ENCODE measurements at regions not wholly inside any gene's neighbourhood (a gene's known extent, or its start where the extent isn't known, plus 50 kb on each side); places are given as distances from the start of the nearest gene placed in this dataset.

GRCh38 chr10:109025172-109025571 is 898.1 kb downstream of the XPNPEP1 start:
- DNase-seq = no peak
- no peaks in the 10 kb centered on the region for H3K9me3 ChIP-seq
- TF ChIP-seq POLR2AphosphoS5 (IDR thresholded peaks at IDR 0.05) (no peak), POLR2A (IDR thresholded peaks at IDR 0.05) (no peak)
- TF ChIP-seq, protein P1, sequence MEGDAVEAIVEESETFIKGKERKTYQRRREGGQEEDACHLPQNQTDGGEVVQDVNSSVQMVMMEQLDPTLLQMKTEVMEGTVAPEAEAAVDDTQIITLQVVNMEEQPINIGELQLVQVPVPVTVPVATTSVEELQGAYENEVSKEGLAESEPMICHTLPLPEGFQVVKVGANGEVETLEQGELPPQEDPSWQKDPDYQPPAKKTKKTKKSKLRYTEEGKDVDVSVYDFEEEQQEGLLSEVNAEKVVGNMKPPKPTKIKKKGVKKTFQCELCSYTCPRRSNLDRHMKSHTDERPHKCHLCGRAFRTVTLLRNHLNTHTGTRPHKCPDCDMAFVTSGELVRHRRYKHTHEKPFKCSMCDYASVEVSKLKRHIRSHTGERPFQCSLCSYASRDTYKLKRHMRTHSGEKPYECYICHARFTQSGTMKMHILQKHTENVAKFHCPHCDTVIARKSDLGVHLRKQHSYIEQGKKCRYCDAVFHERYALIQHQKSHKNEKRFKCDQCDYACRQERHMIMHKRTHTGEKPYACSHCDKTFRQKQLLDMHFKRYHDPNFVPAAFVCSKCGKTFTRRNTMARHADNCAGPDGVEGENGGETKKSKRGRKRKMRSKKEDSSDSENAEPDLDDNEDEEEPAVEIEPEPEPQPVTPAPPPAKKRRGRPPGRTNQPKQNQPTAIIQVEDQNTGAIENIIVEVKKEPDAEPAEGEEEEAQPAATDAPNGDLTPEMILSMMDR (IDR thresholded peaks at IDR 0.05 in 8 of 11, conservative IDR thresholded peaks at IDR 0.05 in 3 of 11) = no peak
- H3K27ac ChIP-seq = no peak overlapping the region
- H3K4me3 ChIP-seq = no peak overlapping the region
- no peaks in the 10 kb centered on the region for H3K4me1 ChIP-seq
- intact Hi-C loops (cut with DNase I; ENCODE audit: low total_unique reads) = no loop called here
- no peaks in the 10 kb centered on the region for H3K27me3 ChIP-seq (replicated peaks in 1 of 7)
- H3K36me3 ChIP-seq = no peaks in the 10 kb centered on the region

GRCh38 chr10:109022417-109023049 is 900.8 kb downstream of the XPNPEP1 start:
- TF ChIP-seq, protein P1 (IDR thresholded peaks at IDR 0.05 in 8 of 11, conservative IDR thresholded peaks at IDR 0.05 in 3 of 11) = no peak
- TF ChIP-seq POLR2AphosphoS5 (IDR thresholded peaks at IDR 0.05) (no peak), POLR2A (IDR thresholded peaks at IDR 0.05) (no peak)
- H3K4me3 ChIP-seq = no peak overlapping the region
- 74 to 90% (median 85%) methylated on average over 1 of the region's 1 CpG for WGBS, 5 donors
- no peaks in the 10 kb centered on the region for H3K27me3 ChIP-seq (replicated peaks in 1 of 7)
- no peak overlapping the region for H3K27ac ChIP-seq
- H3K4me1 ChIP-seq = no peaks in the 10 kb centered on the region
- H3K9me3 ChIP-seq = no peaks in the 10 kb centered on the region
- DNase-seq = no peak
- H3K36me3 ChIP-seq = no peaks in the 10 kb centered on the region
- intact Hi-C loops (cut with DNase I; ENCODE audit: low total_unique reads) = no loop called here

DNA sequence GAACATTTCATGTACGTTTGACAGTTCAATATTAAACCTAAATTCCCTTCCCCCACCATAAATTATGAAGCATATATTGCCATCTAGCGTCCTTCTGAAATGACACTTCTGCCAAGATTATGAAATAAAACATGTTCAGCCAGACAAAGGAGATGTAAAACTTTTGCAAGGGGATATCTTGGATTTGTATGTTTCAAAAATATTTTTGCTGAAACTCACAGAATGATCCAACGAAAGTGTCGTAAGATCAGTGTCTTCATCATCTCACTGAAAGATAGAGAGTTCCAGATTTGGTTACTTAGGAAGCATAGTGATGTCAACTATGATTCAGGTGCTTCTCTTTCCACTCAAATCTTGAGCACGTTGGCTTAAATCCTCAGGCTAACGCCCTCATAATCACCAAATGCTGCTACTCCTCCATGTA is 904.3 kb downstream of the XPNPEP1 start:
- H3K27me3 ChIP-seq (replicated peaks in 1 of 7) = no peaks in the 10 kb centered on the region
- no peaks in the 10 kb centered on the region for H3K9me3 ChIP-seq
- TF ChIP-seq, protein P1 (IDR thresholded peaks at IDR 0.05 in 8 of 11, conservative IDR thresholded peaks at IDR 0.05 in 3 of 11) = no peak
- TF ChIP-seq POLR2A (IDR thresholded peaks at IDR 0.05) = no peak
- no peak for TF ChIP-seq POLR2AphosphoS5 (IDR thresholded peaks at IDR 0.05)
- H3K4me3 ChIP-seq = no peak overlapping the region
- no peak overlapping the region for H3K27ac ChIP-seq
- DNase-seq = no peak
- intact Hi-C loops (cut with DNase I; ENCODE audit: low total_unique reads) = no loop called here
- no peaks in the 10 kb centered on the region for H3K36me3 ChIP-seq
- no peaks in the 10 kb centered on the region for H3K4me1 ChIP-seq
- WGBS, 5 donors = 65 to 77% (median 68%) methylated on average over 6 of the region's 6 CpGs

- TF ChIP-seq, protein P1 (IDR thresholded peaks at IDR 0.05 in 8 of 11, conservative IDR thresholded peaks at IDR 0.05 in 3 of 11) = no peak
- intact Hi-C loops (cut with DNase I; ENCODE audit: low total_unique reads) = no loop called here
These were observed 915.8 kb downstream of the XPNPEP1 start for GRCh38 chr10:109007514-109007913.

More at GRCh38 chr10:109007514-109007913, 915.8 kb downstream of the XPNPEP1 start:
- WGBS, 5 donors = 73 to 97% (median 78%) methylated on average over 1 of the region's 1 CpG
- Histone ChIP-seq H3K4me3 (no peak overlapping the region), H3K27me3 (replicated peaks in 1 of 7) (no peaks in the 10 kb centered on the region), H3K27ac (no peak overlapping the region), H3K4me1 (no peaks in the 10 kb centered on the region), H3K36me3 (no peaks in the 10 kb centered on the region), H3K9me3 (peaks cover 0 to under 1% (median 0%) of the 10 kb centered on the region in 8 donors)
- no peak for DNase-seq

All from spleen (tissue), 11 donors.